Suprapubic skin (tissue), 4 donors: ENCODE measurements at regions not wholly inside any gene's neighbourhood (a gene's known extent, or its start where the extent isn't known, plus 50 kb on each side); places are given as distances from the start of the nearest gene placed in this dataset.

ENCODE experiments used
- DNase-seq, 2 donors: peaks; one replicate each; pipeline ENCODE4 v3.0.0-alpha.2; 2019; ENCODE audit warnings: low spot score in 2 of 2
- H3K27ac ChIP-seq: fragments of 200-600 bp; sonication (generic); one replicate; pipeline ENCODE4 v1.5.1; 2019
- H3K27me3 ChIP-seq: fragments of 200-600 bp; sonication (generic); one replicate; pipeline ENCODE4 v1.5.1; 2019
- H3K36me3 ChIP-seq: fragments of 200-600 bp; sonication (generic); one replicate; pipeline ENCODE4 v1.5.1; 2019
- H3K4me1 ChIP-seq: fragments of 200-600 bp; sonication (generic); one replicate; pipeline ENCODE4 v1.5.1; 2019
- H3K4me3 ChIP-seq: fragments of 200-600 bp; sonication (generic); one replicate; pipeline ENCODE4 v1.5.1; 2019; ENCODE audit warnings: mild to moderate bottlenecking
- H3K9me3 ChIP-seq: fragments of 200-600 bp; sonication (generic); one replicate; pipeline ENCODE4 v1.5.1; 2019
- CTCF ChIP-seq, 2 donors: fragments of 200-600 bp in 1 of 2; fragments of 450-650 bp in 1 of 2; sonication (generic) in 1 of 2; IDR thresholded peaks; one replicate each; pipeline ENCODE4 v1.5.1; 2016 to 2019; ENCODE audit warnings: antibody characterized with exemption in 2 of 2, mild to moderate bottlenecking in 1 of 2, moderate library complexity in 1 of 2
- EP300 ChIP-seq: sonication (generic); formaldehyde crosslinking; IDR thresholded peaks from one replicate; pipeline ENCODE4 v1.6.1; 2017; ENCODE audit warnings: antibody characterized with exemption
- POLR2A ChIP-seq, 2 donors: fragments of 450-650 bp; IDR thresholded peaks; one replicate each; pipeline ENCODE4 v1.6.1; 2017; ENCODE audit warnings: antibody characterized with exemption in 2 of 2, mild to moderate bottlenecking in 2 of 2, moderate library complexity in 2 of 2
- POLR2AphosphoS5 ChIP-seq, 3 donors: sonication (generic); formaldehyde crosslinking; IDR thresholded peaks; one replicate each; pipeline ENCODE4 v1.6.1; 2017; ENCODE audit warnings: antibody characterized with exemption in 3 of 3
- WGBS: methylation state at CpG from one replicate; pipeline ENCODE4 v1.1.5; 2018; 5-methylcytosine and 5-hydroxymethylcytosine counted together

GRCh38 chr5:102579379-102579778 lies 80.6 kb upstream of the SLCO6A1 start:
- no peaks in the 10 kb centered on the region for H3K4me1 ChIP-seq
- TF ChIP-seq POLR2A (IDR thresholded peaks at IDR 0.05): no peak
- WGBS: 80% methylated on average over 1 of the region's 1 CpG
- H3K4me3 ChIP-seq: no peak overlapping the region
- H3K27ac ChIP-seq: no peak overlapping the region
- no peaks in the 10 kb centered on the region for H3K36me3 ChIP-seq
- H3K9me3 ChIP-seq: no peaks in the 10 kb centered on the region
- no peaks in the 10 kb centered on the region for H3K27me3 ChIP-seq
- no peak for DNase-seq

- Histone ChIP-seq H3K27me3 (no peaks in the 10 kb centered on the region), H3K36me3 (no peaks in the 10 kb centered on the region), H3K4me1 (no peaks in the 10 kb centered on the region), H3K9me3 (no peaks in the 10 kb centered on the region), H3K27ac (no peak overlapping the region), H3K4me3 (no peak overlapping the region)
- TF ChIP-seq POLR2AphosphoS5 (IDR thresholded peaks at IDR 0.05): no peak
- TF ChIP-seq EP300: no peak
- TF ChIP-seq CTCF (IDR thresholded peaks at IDR 0.05): no peak
- no peak for TF ChIP-seq POLR2A (IDR thresholded peaks at IDR 0.05)
- DNase-seq: no peak
Measured at GRCh38 chr5:102581011-102581410, 82.2 kb upstream of the SLCO6A1 start.

- no peaks in the 10 kb centered on the region for H3K4me1 ChIP-seq
- DNase-seq: no peak
- H3K9me3 ChIP-seq: no peaks in the 10 kb centered on the region
- no peaks in the 10 kb centered on the region for H3K27me3 ChIP-seq
- H3K27ac ChIP-seq: no peak overlapping the region
- no peak overlapping the region for H3K4me3 ChIP-seq
- no peak for TF ChIP-seq POLR2AphosphoS5 (IDR thresholded peaks at IDR 0.05)
- TF ChIP-seq EP300: no peak
- 53% methylated on average over 3 of the region's 3 CpGs for WGBS
- no peaks in the 10 kb centered on the region for H3K36me3 ChIP-seq
Measured at GRCh38 chr5:102582696-102583095, 83.9 kb upstream of the SLCO6A1 start.

- H3K27me3 ChIP-seq: no peaks in the 10 kb centered on the region
Measured at GRCh38 chr5:102583276-102584124, 84.7 kb upstream of the SLCO6A1 start.

GRCh38 chr5:102589661-102590060 lies 90.9 kb upstream of the SLCO6A1 start:
- no peaks in the 10 kb centered on the region for H3K9me3 ChIP-seq
- H3K27ac ChIP-seq: peak overlapping the region; percentile 3
- H3K4me3 ChIP-seq: no peak overlapping the region
- no peaks in the 10 kb centered on the region for H3K27me3 ChIP-seq
- no peak for DNase-seq
- 38% methylated on average over 2 of the region's 2 CpGs for WGBS
- no peak for TF ChIP-seq CTCF (IDR thresholded peaks at IDR 0.05)
- TF ChIP-seq EP300: no peak
- no peak for TF ChIP-seq POLR2AphosphoS5 (IDR thresholded peaks at IDR 0.05)
- no peak for TF ChIP-seq POLR2A (IDR thresholded peaks at IDR 0.05)
- H3K36me3 ChIP-seq: no peaks in the 10 kb centered on the region
- H3K4me1 ChIP-seq: no peaks in the 10 kb centered on the region

More at GRCh38 chr5:102583276-102584124, 84.7 kb upstream of the SLCO6A1 start:
- WGBS: 17% methylated on average over 5 of the region's 5 CpGs
- no peak for TF ChIP-seq EP300
- TF ChIP-seq POLR2AphosphoS5 (IDR thresholded peaks at IDR 0.05): no peak
- no peak for TF ChIP-seq CTCF (IDR thresholded peaks at IDR 0.05)
- TF ChIP-seq POLR2A (IDR thresholded peaks at IDR 0.05): no peak
- no peak for DNase-seq
- H3K9me3 ChIP-seq: no peaks in the 10 kb centered on the region
- H3K4me3 ChIP-seq: no peak overlapping the region
- no peaks in the 10 kb centered on the region for H3K4me1 ChIP-seq
- H3K36me3 ChIP-seq: no peaks in the 10 kb centered on the region
- H3K27ac ChIP-seq: no peak overlapping the region

- WGBS: 73% methylated on average over 3 of the region's 3 CpGs
- no peaks in the 10 kb centered on the region for H3K36me3 ChIP-seq
- H3K9me3 ChIP-seq: no peaks in the 10 kb centered on the region
- H3K4me3 ChIP-seq: no peak overlapping the region
- H3K27ac ChIP-seq: no peak overlapping the region
- DNase-seq: no peak
- no peaks in the 10 kb centered on the region for H3K4me1 ChIP-seq
- H3K27me3 ChIP-seq: no peaks in the 10 kb centered on the region
- no peak for TF ChIP-seq POLR2A (IDR thresholded peaks at IDR 0.05)
- no peak for TF ChIP-seq CTCF (IDR thresholded peaks at IDR 0.05)
- no peak for TF ChIP-seq EP300
- TF ChIP-seq POLR2AphosphoS5 (IDR thresholded peaks at IDR 0.05): no peak
Measured at GRCh38 chr5:102590467-102590866, 91.7 kb upstream of the SLCO6A1 start.
